GM21526 (cell line): ENCODE measurements at regions not wholly inside any gene's neighbourhood (a gene's known extent, or its start where the extent isn't known, plus 50 kb on each side); places are given as distances from the start of the nearest gene placed in this dataset.

Experiments used
- ATAC-seq: cut with Tn5 transposase; IDR thresholded peaks from one replicate; pipeline ENCODE4 v1.9.1; 2021; ENCODE audit warnings: moderate library complexity; ENCODE audit not compliant: unreplicated experiment, low FRiP score

DNA sequence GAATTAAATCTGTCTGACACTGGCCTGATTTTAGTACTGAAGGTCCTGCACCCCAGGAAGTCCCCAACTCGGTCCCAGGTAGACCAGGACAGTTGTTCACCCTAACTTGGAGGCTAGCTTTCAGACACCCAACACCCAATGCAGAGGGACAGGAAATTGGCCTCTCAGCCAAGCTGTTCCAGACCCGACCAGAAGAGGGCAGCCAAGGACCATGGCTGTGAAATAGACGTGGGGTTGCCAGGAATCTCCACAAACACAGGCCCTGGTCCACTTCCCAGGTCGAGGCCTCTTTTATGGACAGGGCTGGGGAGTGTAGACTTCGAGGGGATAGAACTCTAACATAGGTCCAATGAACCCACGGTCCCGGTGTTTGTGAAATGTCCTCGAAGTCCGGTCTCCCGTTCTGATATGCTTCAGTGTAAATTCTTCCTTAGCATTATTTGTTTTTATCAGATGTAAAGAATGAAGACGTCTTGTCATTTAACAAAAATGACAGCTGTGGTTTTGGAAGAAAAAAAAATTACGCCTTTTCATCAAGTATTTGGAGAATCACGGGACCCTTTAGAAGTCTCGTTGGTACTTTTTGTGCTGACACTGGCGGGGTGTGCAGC is 260.3 kb upstream of the ADAMTS16 start:
- ATAC-seq = peak; percentile 75

DNA sequence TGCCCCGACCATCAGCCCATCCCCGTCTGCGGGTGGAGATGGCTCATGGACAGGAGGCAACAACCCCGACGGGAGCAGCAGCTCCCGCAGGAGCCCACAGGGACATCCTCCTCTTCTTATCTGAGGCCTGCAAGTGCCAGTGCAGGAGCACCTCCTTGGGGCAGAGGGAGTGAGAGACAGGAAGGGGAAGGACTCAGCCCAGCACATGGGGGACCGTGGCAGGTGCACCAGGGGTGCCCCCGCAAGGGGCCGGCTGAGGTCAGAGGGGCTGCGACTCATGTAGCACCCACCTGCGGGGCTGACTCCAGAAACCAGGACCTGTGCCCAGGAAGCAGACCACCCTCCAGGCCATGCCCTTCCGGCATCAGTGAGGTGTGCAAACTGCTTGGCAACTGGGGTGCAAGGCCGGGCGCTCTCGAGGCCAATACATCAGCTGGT is 259.8 kb upstream of the ADAMTS16 start:
- ATAC-seq = no peak

DNA sequence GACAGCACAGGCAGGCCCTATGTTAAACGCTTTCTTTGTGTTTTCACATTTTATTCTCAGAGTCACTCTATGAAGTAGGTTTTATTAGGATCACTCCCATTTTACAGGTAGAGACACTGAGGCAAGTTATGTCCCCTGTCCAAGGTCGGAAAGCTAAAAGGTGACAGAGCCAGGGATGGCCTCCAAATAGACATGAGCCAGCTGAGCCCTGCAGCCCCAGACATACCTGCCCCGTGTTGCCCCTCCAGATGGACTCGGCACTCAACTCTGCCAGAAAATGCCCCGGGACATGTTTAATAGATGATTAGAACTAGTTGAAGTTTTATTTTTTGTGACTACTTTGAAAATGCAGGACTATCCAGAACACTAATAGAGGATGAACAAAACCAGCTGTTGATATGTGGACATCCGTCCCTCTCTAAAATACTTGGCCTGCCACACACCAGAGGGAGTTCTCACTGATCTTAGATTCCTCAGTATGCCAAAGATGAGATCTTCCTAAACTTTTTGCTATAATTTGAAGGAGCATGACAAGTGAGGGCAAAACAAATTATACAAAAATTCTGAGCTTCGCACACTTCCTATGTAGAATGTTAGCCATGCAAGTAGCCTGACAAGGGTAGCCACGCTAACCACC is 258.6 kb upstream of the ADAMTS16 start:
- no peak for ATAC-seq

DNA sequence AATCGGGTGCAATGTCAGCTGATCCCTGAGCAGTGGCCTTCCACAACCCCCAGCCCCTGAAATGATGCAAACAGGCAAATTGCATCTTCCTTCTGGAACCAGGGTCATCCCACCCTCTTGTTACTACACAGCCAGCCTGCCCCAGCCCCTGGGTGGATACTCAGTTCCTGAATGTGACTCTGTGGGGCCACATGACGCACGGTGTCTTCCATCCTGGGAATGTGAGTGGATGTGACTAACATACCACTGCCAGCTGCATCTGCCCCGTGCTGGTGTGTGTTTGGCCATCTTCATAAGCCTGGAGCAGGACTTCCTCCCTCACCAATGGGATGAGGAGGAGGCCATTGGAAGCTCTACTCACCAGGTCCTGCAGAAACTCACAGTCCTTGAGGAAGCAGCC is 257.9 kb upstream of the ADAMTS16 start:
- ATAC-seq = no peak

DNA sequence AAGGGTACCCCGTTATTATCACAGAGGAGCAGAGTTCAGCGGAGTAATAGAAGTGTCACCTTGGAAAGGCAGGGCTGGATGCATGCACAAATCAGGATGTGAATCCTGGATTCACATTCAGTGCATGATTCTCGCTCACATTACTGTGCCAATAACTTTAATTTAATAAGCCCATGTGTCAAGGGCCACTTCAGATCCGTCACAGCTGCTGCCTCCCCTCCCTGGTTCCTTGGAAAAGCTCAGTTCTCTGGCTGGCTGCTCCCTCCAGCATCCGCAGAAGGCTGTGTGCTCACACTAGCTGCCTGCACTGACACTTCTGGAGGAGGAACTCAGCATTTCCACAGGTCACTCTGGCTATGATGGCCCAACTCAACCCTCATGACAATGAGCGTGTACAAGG is 256.8 kb upstream of the ADAMTS16 start:
- ATAC-seq = no peak

DNA sequence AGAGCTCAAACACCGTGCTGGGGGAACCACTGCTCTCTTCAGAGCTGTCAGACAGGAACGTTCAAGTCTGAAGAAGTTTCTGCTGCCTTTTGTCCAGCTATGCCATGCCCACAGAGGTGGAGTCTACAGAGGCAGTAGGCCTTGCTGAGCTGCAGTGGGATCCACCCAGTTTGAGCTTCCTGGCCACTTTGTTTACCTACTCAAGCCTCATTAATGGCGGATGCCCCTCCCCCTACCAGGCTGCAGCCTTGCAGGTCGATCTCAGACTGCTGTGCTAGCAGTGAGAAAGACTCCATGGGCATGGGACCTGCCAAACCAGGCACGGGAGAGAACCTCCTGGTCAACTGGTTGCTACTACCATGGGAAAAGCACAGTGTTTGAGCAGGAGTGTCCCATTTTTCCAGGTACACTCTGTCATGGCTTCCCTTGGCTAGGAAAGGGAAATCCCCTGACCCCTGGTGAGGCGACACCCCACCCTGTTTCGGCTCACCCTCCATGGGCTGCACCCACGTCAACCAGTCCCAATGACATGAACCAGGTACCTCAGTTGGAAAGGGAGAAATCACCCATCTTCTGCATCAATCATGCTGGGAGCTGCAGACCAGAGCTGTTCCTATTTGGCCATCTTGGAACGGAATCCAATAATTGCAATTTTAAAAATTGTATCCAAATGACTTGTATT is 246.9 kb upstream of the ADAMTS16 start:
- ATAC-seq = no peak

DNA sequence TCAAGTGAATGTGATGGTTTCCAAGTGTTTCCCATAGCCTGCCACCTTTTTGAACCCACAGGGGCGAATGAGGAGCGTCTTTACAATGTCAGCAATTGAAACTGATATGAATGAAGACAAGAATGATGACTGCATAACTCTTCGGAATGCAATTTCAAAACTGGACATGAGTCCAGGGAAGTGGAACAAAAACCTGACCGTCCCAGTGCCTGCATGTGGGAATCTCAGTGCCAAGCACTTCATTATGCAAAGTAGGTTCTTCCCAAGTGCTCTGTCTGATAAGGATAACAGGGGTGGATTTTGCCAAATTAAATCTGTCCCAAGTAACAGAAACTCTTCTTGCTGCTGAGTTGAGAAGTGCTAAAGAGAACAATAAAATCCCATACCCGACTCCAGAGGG is 243.8 kb upstream of the ADAMTS16 start:
- no peak for ATAC-seq

DNA sequence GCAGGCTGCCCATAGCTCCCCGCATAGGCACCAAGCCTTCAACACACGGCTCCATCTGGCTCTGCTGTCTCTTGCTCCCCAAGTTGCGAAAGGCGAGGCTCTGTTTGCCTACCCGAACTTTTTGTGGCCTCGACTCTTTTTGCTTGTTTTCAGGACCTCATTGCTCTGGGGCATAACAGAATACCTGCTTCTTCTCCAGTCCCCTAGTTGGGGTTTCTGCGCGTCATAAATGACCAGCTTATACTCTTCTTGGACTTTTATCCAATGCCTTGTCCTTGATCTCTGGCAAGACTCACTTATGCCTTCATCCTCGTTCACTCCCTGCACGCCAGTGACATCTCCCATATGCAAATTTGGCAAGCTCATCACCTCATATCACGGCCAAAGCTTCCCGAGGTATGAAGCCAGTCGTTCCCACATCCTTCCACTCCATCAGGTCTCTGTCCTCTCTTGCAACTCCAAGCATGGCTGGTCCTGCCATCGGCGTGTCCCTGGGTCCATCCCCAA is 238.8 kb upstream of the ADAMTS16 start:
- no peak for ATAC-seq

DNA sequence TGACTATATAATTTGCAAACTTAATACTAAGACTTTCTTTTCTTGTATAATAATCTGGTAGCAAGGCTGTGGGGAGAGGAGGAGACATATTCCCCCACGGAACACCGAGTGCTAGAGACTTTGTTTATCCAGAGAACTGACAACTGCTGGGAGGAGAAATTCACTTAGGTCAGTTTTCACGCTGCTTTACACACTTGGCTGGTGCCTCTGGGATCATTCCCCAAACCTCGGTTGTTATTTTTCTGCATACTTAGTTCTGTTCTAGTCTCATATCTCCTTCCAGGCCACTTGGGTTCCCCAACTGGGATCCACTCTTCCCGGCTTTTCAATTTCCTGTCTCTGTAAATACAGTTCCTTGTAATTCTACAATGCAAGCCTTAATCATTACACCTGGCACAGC is 238.2 kb upstream of the ADAMTS16 start:
- no peak for ATAC-seq

DNA sequence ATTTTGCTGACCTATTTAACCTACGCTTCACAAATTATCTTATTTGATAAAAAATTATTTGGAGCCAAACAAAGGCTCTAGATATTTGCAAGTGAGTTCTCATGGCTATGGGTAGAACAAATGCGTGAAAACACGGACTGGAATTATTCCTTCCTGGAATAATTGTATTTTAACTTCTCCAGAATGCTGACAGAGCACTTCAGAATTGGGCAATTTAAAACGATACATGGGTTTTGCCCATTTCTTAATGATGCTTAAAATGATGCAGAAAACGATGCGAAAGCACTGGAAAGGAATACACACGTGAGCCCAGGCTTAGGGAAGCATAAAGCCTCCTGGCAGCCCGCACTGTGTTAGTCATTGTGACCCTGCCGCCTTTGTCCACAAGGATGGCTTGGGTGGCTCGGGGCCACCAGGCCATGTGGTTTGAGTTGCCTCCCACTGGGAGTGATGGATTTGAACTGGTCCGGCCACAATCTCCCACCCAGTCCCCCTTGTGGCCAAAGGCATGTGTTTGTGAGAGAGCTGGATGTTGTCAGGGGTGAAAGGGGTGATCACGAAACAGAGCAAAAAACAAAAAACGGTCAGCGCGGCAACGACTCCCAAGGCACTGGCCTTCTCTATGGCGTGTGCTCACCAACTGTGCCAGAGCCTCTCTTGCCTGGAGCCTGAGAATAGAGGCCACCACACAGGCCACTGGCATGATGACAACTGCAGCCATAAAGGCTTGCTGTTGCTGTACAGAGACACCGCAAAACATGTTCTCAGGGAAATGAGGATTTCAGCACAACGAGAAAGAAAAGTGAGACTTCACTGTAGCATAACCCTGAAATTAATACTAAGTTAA is 234.2 kb upstream of the ADAMTS16 start:
- no peak for ATAC-seq

DNA sequence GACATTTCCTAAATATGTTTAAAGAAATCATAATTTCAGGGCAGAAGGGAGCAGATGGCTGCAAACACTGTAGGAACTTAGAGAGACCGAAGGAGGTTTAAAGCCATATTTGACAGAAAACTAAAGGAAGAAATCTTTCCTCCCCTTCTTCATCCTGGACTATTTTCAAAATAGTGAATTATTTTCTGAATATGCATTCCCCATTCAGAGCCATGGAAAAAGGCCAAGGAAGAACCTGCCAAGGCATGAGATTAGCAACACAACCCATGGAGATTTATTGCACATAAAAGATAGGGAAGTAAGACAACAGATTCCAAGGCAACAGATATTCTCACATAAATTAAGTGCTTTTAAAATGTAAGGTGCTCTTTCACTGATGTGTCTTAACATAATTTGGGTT is 233.3 kb upstream of the ADAMTS16 start:
- no peak for ATAC-seq

DNA sequence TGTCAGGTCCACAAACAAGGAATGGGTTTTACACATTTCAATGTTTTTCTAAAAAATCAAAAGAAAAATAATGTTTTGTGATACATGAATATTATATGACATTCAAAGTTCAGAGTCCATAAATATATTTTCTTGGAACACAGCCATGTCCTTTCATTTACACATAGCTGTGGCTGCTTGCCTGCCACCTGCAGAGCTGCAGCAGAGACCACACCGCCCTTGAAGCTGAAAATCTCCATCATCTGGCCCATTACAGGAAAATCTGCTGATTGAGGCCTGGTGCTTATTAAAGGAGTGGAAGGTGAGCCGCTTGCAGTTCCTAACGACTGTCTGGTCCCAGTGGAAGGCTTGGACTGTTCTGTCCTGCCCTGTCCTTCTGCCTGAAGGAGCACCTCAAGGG is 232.6 kb upstream of the ADAMTS16 start:
- no peak for ATAC-seq

DNA sequence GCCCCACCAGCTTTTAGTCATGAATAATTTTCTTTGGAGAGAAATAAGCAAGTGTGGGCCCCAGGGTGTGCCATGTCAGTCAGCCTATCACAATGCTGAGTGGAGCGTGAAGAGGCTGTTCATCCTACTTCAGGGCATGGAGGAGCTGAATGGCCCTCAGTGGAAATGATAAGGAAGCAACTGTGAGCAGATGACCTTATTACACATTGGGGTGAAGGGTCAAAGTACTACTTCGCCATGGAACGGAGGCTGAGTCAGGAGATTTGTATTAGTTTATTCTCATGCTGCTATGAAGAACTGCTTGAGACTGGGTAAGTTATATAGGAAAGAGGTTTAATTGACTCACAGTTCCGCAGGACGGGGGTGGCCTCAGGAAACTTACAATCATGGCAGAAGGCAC is 231.0 kb upstream of the ADAMTS16 start:
- no peak for ATAC-seq

DNA sequence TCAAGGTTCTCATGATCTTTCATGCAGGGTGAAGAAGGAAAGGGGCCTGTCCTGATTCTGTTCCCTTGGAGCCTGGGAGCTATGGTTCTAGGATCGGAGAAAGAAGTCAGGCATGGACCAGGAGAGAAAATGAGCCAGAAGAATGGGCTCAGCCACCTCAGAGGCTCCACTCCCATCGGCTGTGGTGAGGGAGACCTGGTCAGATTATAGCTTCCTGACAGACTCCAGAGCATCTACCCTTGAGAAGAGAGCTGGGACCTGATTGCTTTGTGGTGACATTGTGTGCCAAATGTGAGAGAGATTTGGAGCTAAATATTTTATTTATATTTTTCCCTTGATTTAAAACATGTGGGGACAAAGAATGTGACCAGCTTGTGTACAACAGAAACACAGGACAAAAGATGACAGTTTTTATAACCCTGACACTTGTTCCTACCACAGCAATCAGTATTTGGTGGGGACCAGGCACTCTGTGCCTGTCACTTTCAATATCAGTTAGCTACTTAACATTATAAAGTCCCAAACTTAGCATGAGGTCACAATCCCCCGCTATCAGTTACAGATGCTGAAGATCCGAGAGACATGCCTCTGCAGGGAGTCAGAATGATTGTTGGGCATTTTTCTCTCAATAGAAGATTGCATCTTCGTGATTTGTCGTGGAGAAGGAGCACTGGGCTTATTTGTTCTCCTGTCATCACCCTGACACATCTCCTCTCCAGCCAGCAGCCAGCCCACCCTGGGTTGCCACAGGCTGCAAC is 228.3 kb upstream of the ADAMTS16 start:
- ATAC-seq = no peak

DNA sequence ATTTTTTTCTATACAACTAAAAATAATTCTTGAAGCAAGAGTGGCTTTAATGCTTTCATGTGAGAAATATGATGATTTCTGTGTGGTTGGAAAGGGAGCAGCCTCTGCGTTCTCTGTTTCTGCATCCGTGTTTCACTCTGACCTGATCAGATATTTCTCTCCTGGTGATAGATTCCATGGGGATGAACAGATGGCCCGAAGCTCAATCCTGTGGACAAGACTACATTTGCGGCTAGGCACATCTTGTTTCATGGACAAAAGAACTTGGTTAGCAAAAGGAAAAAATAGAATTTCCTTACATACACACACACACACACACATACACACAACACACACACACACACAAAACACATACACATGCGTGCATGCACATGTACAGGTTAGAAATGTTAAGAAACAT is 218.2 kb upstream of the ADAMTS16 start:
- no peak for ATAC-seq

DNA sequence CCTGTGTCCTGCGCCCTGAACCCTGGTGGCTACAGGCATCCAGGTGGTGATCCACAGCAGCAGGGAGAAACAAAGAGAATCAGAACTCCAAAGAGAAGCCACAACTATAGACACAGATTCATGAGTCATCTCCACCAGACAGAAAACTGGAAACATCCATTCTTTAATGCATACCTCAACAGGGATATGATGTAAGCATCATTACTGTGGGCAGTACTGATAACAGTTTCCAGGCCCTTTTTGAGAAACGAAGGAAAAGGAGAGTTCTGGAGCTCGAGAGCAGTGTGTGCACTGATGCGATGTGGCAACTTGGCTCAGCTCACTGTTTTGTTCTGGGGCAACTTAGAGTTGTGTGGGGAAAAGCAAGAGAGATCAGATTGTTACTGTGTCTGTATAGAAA is 215.6 kb upstream of the ADAMTS16 start:
- ATAC-seq = no peak

DNA sequence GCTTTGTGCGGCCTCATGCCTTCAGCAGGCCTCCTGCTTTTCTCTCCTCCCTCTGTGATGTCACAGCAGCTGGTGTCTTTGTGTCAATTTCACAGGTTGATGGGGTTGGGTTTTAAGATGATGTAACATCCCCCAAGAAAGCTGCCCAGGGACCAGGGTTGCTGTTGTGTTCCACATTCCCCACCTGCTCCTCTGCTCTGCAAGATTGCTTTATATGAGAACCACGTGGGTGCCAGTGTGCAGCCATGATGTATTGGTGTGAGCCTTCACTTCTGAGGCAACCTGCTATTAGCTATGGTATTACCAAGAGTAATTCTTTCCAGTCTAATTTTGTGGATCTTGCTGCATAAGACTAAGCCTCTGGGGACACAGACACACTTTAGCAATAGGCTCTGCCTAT is 213.0 kb upstream of the ADAMTS16 start:
- no peak for ATAC-seq

DNA sequence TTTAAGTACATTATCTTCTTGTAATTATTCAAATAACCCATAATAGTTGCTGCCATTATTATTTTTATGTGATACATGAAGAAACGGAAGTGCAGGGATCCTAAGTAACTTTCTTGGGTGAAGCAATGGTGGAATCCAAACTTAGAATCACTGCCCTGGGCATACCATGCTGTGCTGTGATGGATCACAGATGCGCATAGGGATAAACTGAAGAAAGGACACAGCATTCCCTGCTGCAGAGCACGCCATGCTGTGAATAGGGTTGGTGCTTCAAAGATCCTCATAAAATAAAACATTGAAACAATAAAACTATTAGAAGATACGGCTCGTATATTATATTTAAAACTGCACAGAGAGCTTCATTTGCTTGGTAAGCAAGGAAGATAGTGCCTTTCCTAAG is 211.7 kb upstream of the ADAMTS16 start:
- ATAC-seq = no peak

DNA sequence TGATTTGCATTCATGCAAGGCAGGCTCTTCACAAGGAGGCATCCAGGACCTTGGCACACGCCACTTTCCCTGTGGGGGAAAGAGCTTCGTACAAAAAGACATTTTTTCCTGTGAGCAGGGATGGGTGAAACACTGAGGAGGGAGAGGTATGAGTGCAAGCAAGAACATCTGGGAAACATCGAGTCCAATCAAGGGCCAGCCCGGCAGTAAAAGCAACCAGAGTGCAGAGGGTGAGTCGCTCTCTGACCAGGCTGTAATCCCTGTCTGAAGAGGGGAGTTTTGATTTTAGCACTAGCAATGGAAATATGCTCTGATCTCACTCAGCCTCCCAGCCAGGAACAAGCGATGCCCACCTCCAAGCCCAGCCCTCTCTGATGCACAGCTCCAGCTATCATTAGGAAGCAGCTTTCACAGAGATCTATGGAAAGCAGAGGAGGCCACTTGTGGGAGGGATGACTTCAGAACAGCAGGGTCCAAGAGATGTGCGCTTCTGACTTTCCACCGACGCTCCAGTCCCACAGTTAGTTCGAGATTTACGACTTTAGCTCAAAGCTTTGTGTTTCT is 211.0 kb upstream of the ADAMTS16 start:
- ATAC-seq = no peak
